GM23338 (cell line): ENCODE measurements at regions not wholly inside any gene's neighbourhood (a gene's known extent, or its start where the extent isn't known, plus 50 kb on each side); places are given as distances from the start of the nearest gene placed in this dataset.

ENCODE experiments used
- ATAC-seq: fragments of 200-7000 bp; cut with Tn5 transposase; 3 replicates; pipeline ENCODE4 v1.9.1; 2020
- DNase-seq: peaks from one replicate; pipeline ENCODE4 v3.0.0-alpha.2; 2015; ENCODE audit warnings: low spot score
- H2AFZ ChIP-seq: fragments of 200-600 bp; sonication (generic); 2 replicates; pipeline ENCODE4 v1.8.0; 2016; ENCODE audit warnings: antibody characterized with exemption, mild to moderate bottlenecking, moderate library complexity
- H3F3A ChIP-seq: fragments of 200-600 bp; sonication (generic); replicated peaks from 2 replicates; pipeline ENCODE4 v1.8.0; 2017; ENCODE audit warnings: antibody characterized with exemption, mixed run types, low read depth
- H3K27ac ChIP-seq: fragments of 200-600 bp; sonication (generic); 2 replicates; pipeline ENCODE4 v1.6.1; 2016; ENCODE audit warnings: low read depth
- H3K27me3 ChIP-seq: fragments of 200-600 bp; sonication (generic); 2 replicates; pipeline ENCODE4 v1.8.0; 2016; ENCODE audit warnings: mild to moderate bottlenecking, mixed run types, moderate library complexity; ENCODE audit not compliant: insufficient read depth
- H3K36me3 ChIP-seq: fragments of 200-600 bp; sonication (generic); 2 replicates; pipeline ENCODE4 v1.8.0; 2016; ENCODE audit warnings: mild to moderate bottlenecking; ENCODE audit not compliant: insufficient read depth
- H3K4me1 ChIP-seq: fragments of 200-600 bp; sonication (generic); 2 replicates; pipeline ENCODE4 v1.8.0; 2016; ENCODE audit warnings: mild to moderate bottlenecking, moderate library complexity; ENCODE audit not compliant: insufficient read depth
- H3K4me2 ChIP-seq: fragments of 200-600 bp; sonication (generic); 2 replicates; pipeline ENCODE4 v1.7.1; 2017; ENCODE audit warnings: mixed run types
- H3K4me3 ChIP-seq: fragments of 200-600 bp; sonication (generic); 2 replicates; pipeline ENCODE4 v1.6.1; 2016; ENCODE audit warnings: mixed run types
- H3K79me2 ChIP-seq: fragments of 200-600 bp; sonication (generic); replicated peaks from 2 replicates; pipeline ENCODE4 v1.8.0; 2017; ENCODE audit warnings: mild to moderate bottlenecking; ENCODE audit not compliant: insufficient read depth
- H3K9me2 ChIP-seq: fragments of 200-600 bp; sonication (generic); 2 replicates; pipeline ENCODE4 v1.8.0; 2017; ENCODE audit not compliant: insufficient read depth
- H4K20me1 ChIP-seq: fragments of 200-600 bp; sonication (generic); replicated peaks from 2 replicates; pipeline ENCODE4 v1.8.0; 2017; ENCODE audit warnings: mild to moderate bottlenecking; ENCODE audit not compliant: insufficient read depth
- H3K27ac Mint-ChIP-seq: 2 replicates; pipeline ENCODE4 v1.8.0; 2020; ENCODE audit warnings: inconsistent platforms, mild to moderate bottlenecking, moderate library complexity, mixed read lengths
- H3K27me3 Mint-ChIP-seq: 3 replicates; pipeline ENCODE4 v1.8.0; 2022; ENCODE audit warnings: low read depth, mild to moderate bottlenecking, moderate library complexity, mixed read lengths, inconsistent platforms; ENCODE audit not compliant: insufficient read depth, poor library complexity
- H3K36me3 Mint-ChIP-seq: 3 replicates; pipeline ENCODE4 v1.8.0; 2021; ENCODE audit warnings: low read depth, mild to moderate bottlenecking, inconsistent platforms, moderate library complexity, mixed read lengths
- H3K4me1 Mint-ChIP-seq: 3 replicates; pipeline ENCODE4 v1.8.0; 2020; ENCODE audit warnings: mild to moderate bottlenecking, inconsistent platforms, mixed read lengths
- H3K4me3 Mint-ChIP-seq: 3 replicates; pipeline ENCODE4 v1.8.0; 2021; ENCODE audit warnings: moderate library complexity, mild to moderate bottlenecking, inconsistent platforms, mixed read lengths
- H3K9me3 Mint-ChIP-seq: 3 replicates; pipeline ENCODE4 v1.8.0; 2020; ENCODE audit warnings: moderate library complexity, mild to moderate bottlenecking, inconsistent platforms, mixed read lengths
- CREB1 ChIP-seq: fragments of 250-450 bp; sonication (Bioruptor Pico); IDR thresholded peaks from 2 replicates; pipeline ENCODE4 v1.5.0; 2020; ENCODE audit warnings: low read depth, mild to moderate bottlenecking, moderate library complexity
- EZH2 ChIP-seq: fragments of 200-600 bp; sonication (generic); IDR thresholded peaks from one replicate; pipeline ENCODE4 v1.8.0; 2017; ENCODE audit warnings: antibody characterized with exemption, mild to moderate bottlenecking, low read depth; ENCODE audit not compliant: unreplicated experiment
- EZH2phosphoT487 ChIP-seq: fragments of 200-600 bp; sonication (generic); IDR thresholded peaks from one replicate; pipeline ENCODE4 v1.8.1; 2018; ENCODE audit warnings: antibody characterized with exemption; ENCODE audit not compliant: unreplicated experiment
- JUNB ChIP-seq: IDR thresholded peaks from one replicate; pipeline ENCODE4 v1.6.1; 2016; ENCODE audit warnings: antibody characterized with exemption; ENCODE audit not compliant: unreplicated experiment
- NANOG ChIP-seq: IDR thresholded peaks from 2 replicates; pipeline ENCODE4 v1.6.1; 2016; ENCODE audit warnings: antibody characterized with exemption, borderline replicate concordance
- POLR2AphosphoS5 ChIP-seq: IDR thresholded peaks from 2 replicates; pipeline ENCODE4 v1.6.1; 2016; ENCODE audit warnings: antibody characterized with exemption, low read depth
- STAT1 ChIP-seq: IDR thresholded peaks from one replicate; pipeline ENCODE4 v1.6.1; 2016; ENCODE audit warnings: antibody characterized with exemption; ENCODE audit not compliant: unreplicated experiment
- ZNF114 ChIP-seq: fragments of 250-450 bp; sonication (Bioruptor Pico); IDR thresholded peaks from 2 replicates; pipeline ENCODE4 v1.5.0; 2020; ENCODE audit warnings: mild to moderate bottlenecking, moderate library complexity
- ZNF331 ChIP-seq: fragments of 250-450 bp; sonication (Bioruptor Pico); IDR thresholded peaks from 2 replicates; pipeline ENCODE4 v1.5.0; 2020; ENCODE audit warnings: low read depth, mild to moderate bottlenecking, moderate library complexity
- TF ChIP-seq, protein P1 (sequence below), 2 experiments: fragments of 200-600 bp in 1 of 2; sonication (generic) in 1 of 2; conservative IDR thresholded peaks; 2 replicates each; pipeline versions ENCODE4 v1.5.1 to v1.6.1; 2016 to 2017; ENCODE audit warnings: antibody characterized with exemption in 2 of 2, low read depth in 2 of 2, mild to moderate bottlenecking in 2 of 2, moderate library complexity in 1 of 2
- TF ChIP-seq, protein P2 (sequence below): IDR thresholded peaks from 2 replicates; pipeline ENCODE4 v1.6.1; 2016; ENCODE audit warnings: antibody characterized with exemption
- TF ChIP-seq, protein P3 (sequence below): fragments of 250-450 bp; sonication (Bioruptor Pico); IDR thresholded peaks from 2 replicates; pipeline ENCODE4 v1.5.0; 2020; ENCODE audit warnings: mild to moderate bottlenecking, moderate library complexity
- TF ChIP-seq, protein P4 (sequence below): IDR thresholded peaks from one replicate; pipeline ENCODE4 v1.6.1; 2018; ENCODE audit warnings: antibody characterized with exemption; ENCODE audit not compliant: unreplicated experiment

DNA sequence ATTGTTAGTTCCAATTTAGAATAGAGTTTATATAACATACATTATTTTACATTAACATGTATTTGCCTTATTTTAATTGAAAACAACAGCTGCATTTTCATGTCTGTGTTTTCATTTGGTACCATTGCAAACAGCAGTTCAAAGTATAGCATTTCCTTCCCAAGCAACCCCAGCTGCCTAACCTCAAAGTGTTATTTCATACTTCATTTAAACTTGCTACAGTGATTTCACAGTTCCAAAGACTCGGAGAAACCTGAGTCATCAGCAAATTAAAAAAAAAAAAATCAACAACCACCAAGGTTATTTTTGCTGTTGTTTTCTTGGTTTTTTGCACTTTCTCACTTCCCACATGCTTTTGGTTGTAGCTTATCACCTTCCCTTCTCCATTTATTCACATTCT lies 236.5 kb upstream of the SPHKAP start:
- no peak overlapping the region for H3K4me3 ChIP-seq
- Mint-ChIP-seq H3K4me1 (no peaks in the 10 kb centered on the region), H3K27me3 (peaks cover 2% of the 10 kb centered on the region), H3K27ac (no peak overlapping the region), H3K9me3 (no peaks in the 10 kb centered on the region; the same call in 2 of the 3 replicates), H3K36me3 (no peaks in the 10 kb centered on the region), H3K4me3 (no peak overlapping the region)
- TF ChIP-seq, protein P1, sequence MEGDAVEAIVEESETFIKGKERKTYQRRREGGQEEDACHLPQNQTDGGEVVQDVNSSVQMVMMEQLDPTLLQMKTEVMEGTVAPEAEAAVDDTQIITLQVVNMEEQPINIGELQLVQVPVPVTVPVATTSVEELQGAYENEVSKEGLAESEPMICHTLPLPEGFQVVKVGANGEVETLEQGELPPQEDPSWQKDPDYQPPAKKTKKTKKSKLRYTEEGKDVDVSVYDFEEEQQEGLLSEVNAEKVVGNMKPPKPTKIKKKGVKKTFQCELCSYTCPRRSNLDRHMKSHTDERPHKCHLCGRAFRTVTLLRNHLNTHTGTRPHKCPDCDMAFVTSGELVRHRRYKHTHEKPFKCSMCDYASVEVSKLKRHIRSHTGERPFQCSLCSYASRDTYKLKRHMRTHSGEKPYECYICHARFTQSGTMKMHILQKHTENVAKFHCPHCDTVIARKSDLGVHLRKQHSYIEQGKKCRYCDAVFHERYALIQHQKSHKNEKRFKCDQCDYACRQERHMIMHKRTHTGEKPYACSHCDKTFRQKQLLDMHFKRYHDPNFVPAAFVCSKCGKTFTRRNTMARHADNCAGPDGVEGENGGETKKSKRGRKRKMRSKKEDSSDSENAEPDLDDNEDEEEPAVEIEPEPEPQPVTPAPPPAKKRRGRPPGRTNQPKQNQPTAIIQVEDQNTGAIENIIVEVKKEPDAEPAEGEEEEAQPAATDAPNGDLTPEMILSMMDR (conservative IDR thresholded peaks at IDR 0.05; ENCODE audit: low read depth in 2 of 2) = no peak
- TF ChIP-seq CREB1 (no peak), EZH2phosphoT487 (no peak), ZNF114 (CRISPR knock-in tag) (no peak), POLR2AphosphoS5 (no peak), JUNB (no peak), NANOG (no peak), ZNF331 (CRISPR knock-in tag) (no peak), STAT1 (no peak), EZH2 (no peak)
- TF ChIP-seq, protein P2, sequence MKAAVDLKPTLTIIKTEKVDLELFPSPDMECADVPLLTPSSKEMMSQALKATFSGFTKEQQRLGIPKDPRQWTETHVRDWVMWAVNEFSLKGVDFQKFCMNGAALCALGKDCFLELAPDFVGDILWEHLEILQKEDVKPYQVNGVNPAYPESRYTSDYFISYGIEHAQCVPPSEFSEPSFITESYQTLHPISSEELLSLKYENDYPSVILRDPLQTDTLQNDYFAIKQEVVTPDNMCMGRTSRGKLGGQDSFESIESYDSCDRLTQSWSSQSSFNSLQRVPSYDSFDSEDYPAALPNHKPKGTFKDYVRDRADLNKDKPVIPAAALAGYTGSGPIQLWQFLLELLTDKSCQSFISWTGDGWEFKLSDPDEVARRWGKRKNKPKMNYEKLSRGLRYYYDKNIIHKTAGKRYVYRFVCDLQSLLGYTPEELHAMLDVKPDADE = no peak
- TF ChIP-seq, protein P3, sequence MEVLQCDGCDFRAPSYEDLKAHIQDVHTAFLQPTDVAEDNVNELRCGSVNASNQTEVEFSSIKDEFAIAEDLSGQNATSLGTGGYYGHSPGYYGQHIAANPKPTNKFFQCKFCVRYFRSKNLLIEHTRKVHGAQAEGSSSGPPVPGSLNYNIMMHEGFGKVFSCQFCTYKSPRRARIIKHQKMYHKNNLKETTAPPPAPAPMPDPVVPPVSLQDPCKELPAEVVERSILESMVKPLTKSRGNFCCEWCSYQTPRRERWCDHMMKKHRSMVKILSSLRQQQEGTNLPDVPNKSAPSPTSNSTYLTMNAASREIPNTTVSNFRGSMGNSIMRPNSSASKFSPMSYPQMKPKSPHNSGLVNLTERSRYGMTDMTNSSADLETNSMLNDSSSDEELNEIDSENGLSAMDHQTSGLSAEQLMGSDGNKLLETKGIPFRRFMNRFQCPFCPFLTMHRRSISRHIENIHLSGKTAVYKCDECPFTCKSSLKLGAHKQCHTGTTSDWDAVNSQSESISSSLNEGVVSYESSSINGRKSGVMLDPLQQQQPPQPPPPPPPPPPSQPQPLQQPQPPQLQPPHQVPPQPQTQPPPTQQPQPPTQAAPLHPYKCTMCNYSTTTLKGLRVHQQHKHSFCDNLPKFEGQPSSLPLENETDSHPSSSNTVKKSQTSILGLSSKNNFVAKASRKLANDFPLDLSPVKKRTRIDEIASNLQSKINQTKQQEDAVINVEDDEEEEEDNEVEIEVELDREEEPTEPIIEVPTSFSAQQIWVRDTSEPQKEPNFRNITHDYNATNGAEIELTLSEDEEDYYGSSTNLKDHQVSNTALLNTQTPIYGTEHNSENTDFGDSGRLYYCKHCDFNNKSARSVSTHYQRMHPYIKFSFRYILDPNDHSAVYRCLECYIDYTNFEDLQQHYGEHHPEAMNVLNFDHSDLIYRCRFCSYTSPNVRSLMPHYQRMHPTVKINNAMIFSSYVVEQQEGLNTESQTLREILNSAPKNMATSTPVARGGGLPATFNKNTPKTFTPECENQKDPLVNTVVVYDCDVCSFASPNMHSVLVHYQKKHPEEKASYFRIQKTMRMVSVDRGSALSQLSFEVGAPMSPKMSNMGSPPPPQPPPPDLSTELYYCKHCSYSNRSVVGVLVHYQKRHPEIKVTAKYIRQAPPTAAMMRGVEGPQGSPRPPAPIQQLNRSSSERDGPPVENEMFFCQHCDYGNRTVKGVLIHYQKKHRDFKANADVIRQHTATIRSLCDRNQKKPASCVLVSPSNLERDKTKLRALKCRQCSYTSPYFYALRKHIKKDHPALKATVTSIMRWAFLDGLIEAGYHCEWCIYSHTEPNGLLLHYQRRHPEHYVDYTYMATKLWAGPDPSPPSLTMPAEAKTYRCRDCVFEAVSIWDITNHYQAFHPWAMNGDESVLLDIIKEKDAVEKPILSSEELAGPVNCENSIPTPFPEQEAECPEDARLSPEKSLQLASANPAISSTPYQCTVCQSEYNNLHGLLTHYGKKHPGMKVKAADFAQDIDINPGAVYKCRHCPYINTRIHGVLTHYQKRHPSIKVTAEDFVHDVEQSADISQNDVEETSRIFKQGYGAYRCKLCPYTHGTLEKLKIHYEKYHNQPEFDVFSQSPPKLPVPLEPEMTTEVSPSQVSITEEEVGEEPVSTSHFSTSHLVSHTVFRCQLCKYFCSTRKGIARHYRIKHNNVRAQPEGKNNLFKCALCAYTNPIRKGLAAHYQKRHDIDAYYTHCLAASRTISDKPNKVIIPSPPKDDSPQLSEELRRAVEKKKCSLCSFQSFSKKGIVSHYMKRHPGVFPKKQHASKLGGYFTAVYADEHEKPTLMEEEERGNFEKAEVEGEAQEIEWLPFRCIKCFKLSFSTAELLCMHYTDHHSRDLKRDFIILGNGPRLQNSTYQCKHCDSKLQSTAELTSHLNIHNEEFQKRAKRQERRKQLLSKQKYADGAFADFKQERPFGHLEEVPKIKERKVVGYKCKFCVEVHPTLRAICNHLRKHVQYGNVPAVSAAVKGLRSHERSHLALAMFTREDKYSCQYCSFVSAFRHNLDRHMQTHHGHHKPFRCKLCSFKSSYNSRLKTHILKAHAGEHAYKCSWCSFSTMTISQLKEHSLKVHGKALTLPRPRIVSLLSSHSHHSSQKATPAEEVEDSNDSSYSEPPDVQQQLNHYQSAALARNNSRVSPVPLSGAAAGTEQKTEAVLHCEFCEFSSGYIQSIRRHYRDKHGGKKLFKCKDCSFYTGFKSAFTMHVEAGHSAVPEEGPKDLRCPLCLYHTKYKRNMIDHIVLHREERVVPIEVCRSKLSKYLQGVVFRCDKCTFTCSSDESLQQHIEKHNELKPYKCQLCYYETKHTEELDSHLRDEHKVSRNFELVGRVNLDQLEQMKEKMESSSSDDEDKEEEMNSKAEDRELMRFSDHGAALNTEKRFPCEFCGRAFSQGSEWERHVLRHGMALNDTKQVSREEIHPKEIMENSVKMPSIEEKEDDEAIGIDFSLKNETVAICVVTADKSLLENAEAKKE (CRISPR knock-in tag) = no peak
- TF ChIP-seq, protein P4, sequence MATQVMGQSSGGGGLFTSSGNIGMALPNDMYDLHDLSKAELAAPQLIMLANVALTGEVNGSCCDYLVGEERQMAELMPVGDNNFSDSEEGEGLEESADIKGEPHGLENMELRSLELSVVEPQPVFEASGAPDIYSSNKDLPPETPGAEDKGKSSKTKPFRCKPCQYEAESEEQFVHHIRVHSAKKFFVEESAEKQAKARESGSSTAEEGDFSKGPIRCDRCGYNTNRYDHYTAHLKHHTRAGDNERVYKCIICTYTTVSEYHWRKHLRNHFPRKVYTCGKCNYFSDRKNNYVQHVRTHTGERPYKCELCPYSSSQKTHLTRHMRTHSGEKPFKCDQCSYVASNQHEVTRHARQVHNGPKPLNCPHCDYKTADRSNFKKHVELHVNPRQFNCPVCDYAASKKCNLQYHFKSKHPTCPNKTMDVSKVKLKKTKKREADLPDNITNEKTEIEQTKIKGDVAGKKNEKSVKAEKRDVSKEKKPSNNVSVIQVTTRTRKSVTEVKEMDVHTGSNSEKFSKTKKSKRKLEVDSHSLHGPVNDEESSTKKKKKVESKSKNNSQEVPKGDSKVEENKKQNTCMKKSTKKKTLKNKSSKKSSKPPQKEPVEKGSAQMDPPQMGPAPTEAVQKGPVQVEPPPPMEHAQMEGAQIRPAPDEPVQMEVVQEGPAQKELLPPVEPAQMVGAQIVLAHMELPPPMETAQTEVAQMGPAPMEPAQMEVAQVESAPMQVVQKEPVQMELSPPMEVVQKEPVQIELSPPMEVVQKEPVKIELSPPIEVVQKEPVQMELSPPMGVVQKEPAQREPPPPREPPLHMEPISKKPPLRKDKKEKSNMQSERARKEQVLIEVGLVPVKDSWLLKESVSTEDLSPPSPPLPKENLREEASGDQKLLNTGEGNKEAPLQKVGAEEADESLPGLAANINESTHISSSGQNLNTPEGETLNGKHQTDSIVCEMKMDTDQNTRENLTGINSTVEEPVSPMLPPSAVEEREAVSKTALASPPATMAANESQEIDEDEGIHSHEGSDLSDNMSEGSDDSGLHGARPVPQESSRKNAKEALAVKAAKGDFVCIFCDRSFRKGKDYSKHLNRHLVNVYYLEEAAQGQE = no peak
- H4K20me1 ChIP-seq = no peaks in the 10 kb centered on the region
- H3K36me3 ChIP-seq = no peaks in the 10 kb centered on the region
- DNase-seq (no peak), ATAC-seq (no peak)
- no peak overlapping the region; the same call in 1 of the 2 replicates for H2AFZ ChIP-seq
- peaks cover 3% of the 10 kb centered on the region; the same call in 1 of the 2 replicates for H3K9me2 ChIP-seq
- no peaks in the 10 kb centered on the region for H3K79me2 ChIP-seq
- H3F3A ChIP-seq = no peaks in the 10 kb centered on the region
- no peak overlapping the region for H3K27ac ChIP-seq
- no peaks in the 10 kb centered on the region for H3K4me1 ChIP-seq
- H3K4me2 ChIP-seq = no peak overlapping the region
- H3K27me3 ChIP-seq = no peaks in the 10 kb centered on the region
